HG03060 (cell line): ENCODE measurements at regions not wholly inside any gene's neighbourhood (a gene's known extent, or its start where the extent isn't known, plus 50 kb on each side); places are given as distances from the start of the nearest gene placed in this dataset.
A peak's percentile ranks its signal among the peaks of the same experiment; 100 is the strongest.

Experiments
- ATAC-seq: cut with Tn5 transposase; IDR thresholded peaks from one replicate; pipeline ENCODE4 v1.9.1; 2021; ENCODE audit warnings: low read depth, moderate number of reproducible peaks; ENCODE audit not compliant: unreplicated experiment

DNA sequence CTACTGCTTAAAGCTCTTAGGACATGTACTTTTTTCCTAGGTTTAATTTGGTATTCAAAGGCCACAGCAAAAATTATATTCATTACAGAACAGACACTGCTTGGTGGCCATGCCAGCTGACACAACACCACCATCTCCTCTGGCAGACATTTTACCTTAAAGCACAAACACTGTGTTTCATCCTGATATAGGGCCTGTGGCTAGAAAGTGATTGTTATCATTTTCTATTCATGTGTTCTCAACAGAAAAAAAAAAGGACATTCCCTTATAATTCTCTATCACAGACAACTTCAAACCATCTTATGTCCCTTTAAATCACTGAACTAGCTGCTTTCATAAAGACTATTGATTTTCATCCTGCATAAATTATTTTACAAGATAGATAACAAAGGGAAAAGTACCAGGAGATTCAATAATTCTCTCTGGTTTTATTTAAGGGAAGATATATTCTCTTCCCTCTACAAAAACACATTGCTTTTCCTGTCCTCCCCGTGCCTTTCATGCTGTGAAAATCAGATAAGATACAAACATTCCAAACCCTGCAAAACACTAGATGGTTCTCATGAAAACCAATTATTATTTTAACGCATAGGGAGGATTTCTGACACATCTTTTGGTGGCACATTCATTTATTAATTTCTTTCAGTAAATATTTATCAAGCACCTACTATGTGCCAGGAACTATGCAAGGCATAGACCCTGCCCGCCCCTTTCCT, 139.3 kb upstream of the TMCC3 start:
- ATAC-seq, result no peak

DNA sequence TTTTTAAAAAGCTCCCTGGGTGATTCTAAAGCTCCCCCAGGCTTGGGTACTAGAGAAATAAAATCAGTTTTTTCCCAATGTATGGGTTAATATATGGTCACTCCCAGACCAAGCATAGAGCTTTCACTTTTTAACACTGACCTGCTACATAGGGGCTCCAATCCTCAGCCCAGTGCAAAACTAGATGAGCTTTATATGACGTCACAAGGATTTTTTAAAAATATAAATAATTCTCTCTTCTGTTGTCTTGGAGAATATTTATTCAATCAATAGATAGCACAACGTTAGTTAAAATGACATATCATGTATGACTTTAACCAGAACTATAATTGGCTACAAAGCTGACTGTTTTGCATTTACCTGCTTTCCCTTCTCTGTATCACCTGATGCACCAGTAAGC, 137.9 kb upstream of the TMCC3 start:
- ATAC-seq, result no peak

GRCh38 chr12:94786906-94787305, 136.5 kb upstream of the TMCC3 start:
- no peak for ATAC-seq

DNA sequence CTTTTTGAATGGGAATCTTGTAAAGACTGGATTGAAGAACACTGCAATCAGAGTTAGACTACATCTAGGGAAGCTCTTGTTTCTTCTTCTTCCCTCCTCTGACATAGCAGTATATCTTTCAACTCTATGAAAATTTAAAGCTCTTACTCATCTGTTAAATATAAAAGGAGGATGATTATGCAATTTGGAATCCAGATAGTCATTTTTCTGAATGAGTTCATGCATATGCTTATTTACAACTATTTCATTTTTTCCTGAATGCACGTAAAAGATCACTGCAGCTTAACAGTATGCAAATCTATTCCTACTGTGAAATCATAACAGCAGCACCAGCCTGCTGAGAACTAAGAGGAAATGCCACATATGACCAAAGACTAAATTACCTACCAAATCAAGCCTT, 133.5 kb upstream of the TMCC3 start:
- ATAC-seq, result no peak

GRCh38 chr12:94783343-94783742, 133.0 kb upstream of the TMCC3 start:
- ATAC-seq, result no peak

- ATAC-seq, result no peak
Measured at GRCh38 chr12:94781835-94782234, 131.5 kb upstream of the TMCC3 start.

GRCh38 chr12:94779485-94779884, 129.1 kb upstream of the TMCC3 start:
- ATAC-seq, result no peak

DNA sequence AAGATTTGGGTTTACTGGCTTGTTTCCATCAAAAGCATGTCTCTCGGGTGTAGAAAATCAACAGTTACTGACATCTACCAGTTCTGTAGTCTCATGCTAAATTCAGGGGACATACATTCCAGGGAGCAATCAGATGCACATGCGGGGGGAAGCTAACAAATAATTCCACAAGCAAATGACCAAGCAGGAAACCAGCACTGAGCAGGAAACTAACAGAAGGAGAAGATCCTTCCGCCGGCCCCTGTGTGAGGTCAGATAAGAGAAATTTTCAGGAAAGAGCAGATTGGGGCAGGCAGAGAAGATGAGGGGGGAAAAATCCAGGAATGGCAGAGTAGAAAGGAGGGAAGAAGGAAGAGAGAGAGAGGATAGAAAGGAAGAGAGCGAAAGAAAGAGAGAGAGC, 127.6 kb upstream of the TMCC3 start:
- no peak for ATAC-seq

GRCh38 chr12:94775710-94776109, 125.4 kb upstream of the TMCC3 start:
- no peak for ATAC-seq

- no peak for ATAC-seq
Measured at GRCh38 chr12:94771741-94772140, 121.4 kb upstream of the TMCC3 start.

DNA sequence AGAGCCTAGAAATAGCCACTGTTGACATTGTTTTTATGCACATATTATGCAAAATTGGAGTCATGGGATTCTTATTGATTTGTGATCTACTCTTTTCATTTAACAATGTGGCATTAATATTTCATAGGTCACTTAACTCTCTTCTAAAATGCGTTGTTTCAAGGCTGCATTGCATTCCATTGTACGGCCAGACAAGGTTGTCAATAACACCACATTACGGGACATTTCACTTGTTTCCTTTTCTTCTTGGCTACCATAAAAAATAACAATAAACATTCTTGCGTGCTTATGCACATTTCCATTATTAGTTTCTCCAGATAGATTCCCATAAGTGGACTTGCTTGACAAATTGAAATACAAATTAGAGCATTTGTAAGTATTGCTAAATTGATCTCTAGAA, 120.8 kb upstream of the TMCC3 start:
- ATAC-seq, result no peak

- ATAC-seq, result no peak
Measured at GRCh38 chr12:94770791-94771190, 120.4 kb upstream of the TMCC3 start.

GRCh38 chr12:94769776-94770759, 119.7 kb upstream of the TMCC3 start:
- no peak for ATAC-seq

DNA sequence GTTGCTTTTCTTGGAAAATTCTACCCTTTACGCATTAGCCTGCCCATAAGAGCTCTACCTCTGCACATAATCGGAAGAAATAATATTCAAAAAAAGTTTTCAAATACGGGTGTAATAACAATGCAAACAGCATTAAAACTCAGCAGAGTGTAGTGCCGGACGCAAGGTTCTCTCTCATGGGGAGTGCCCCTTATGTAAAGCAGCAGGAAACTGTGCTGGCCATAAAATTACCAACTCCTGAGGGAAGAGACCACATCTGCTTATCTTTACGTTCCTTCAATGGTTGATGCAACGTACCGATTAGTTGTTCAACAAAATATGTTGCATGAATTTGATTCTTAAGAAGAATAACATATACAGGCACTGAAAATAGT, 118.7 kb upstream of the TMCC3 start:
- peak; percentile 61 for ATAC-seq

DNA sequence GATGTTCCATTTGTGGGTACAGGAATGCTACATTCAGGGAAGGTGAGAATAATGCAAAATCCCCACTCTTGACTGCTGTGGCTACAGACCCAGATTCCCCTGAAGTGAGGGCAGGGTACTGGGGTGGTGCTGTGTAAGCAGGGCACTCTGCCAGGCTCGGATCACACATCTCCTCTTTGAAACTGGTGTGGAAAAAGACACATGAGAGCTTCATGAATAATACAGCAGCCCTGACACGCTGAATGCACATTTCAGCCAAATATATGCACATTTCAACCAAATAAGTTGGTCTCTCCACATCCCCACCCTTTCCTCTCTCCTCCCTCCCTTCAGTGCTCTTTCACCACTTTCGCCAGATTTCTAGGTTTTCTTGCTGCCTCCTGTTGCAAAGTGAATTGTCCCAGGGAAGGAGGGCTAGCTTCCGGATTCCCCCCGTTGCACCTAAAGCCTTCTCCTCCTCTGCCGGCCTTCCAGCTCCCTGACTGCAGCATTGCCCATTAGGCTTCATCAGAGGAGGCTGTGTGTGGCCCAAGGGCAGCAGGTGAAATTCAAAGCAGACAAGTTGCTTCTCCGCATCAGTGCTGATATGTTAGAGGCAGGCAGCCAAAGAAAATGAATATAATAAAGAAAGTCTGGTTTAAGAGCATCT, 118.2 kb upstream of the TMCC3 start:
- peak; percentile 15 for ATAC-seq

DNA sequence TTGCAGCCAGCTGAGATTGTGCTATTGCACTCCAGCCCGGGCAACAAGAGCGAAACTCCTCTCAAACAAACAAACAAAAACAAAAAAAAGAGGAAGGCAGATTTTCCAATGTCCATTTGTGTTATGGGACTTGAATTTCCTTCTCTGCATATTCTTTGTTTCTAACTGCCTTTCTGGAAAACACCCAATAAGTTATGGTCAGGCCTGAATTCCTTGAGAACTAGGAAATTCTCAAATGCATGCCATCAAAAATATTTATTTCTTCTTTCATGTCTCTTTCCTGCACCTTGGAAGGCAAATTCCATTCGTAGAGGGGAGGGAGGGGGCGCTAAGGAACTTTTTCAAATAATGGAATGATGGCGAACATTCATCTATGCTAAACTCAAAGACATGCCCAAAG, 117.6 kb upstream of the TMCC3 start:
- no peak for ATAC-seq

GRCh38 chr12:94766397-94766796, 116.0 kb upstream of the TMCC3 start:
- no peak for ATAC-seq

GRCh38 chr12:94763462-94763861, 113.1 kb upstream of the TMCC3 start:
- no peak for ATAC-seq

DNA sequence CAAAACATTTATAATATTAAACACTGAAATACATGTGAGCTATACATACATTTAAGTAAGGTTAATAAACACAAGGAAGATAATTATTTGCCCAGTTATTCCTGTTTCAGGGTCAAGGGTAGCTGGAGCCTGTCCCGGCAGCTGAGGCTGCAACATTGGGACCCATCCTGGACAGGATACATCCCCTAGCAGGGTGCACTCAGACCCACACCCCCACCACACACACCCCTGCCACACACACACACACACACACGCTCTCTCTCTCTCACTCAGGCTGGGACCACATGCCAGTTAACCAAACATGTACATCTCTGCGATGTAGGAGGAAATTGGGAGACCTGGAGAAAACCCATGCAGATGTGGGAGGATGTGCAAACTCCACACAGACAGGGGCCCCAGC, 112.6 kb upstream of the TMCC3 start:
- ATAC-seq, result no peak

DNA sequence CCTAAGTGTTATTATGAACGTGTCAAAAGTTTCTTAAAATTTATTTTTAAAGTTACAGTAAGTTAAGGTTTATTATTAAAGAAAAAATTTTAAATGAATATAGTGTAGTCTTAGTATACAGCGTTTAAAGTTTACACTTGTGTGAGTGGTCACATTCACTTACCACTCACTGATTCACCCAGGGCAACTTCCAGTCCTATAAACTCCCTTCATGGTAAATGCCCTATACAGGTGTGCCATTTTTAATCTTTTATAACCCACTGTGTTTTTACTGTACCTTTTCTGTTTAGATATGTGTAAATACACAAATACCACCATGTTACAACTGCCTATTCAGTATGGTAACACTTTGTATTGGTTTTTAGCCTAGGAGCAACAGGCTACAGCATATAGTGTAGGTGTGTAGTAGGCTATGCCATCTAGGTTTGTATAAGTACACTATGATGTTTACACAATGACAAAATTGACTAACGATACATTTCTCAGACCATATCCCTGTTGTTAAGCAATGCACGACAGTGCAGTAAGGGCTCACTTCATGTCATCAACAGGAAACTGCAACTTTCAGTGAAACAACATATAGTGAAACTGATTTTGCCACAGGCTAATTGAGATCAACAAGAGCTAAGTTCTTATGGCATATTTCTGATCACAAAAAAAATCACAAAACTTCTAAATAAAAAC, 112.0 kb upstream of the TMCC3 start:
- ATAC-seq, result peak; percentile 68

- no peak for ATAC-seq
Measured at GRCh38 chr12:94761559-94761958, 111.2 kb upstream of the TMCC3 start.
